Endothelial cell (in vitro differentiated cells): ENCODE measurements at regions not wholly inside any gene's neighbourhood (a gene's known extent, or its start where the extent isn't known, plus 50 kb on each side); places are given as distances from the start of the nearest gene placed in this dataset.

Source experiments
- DNase-seq: peaks from one replicate; pipeline ENCODE4 v3.0.0; 2021; ENCODE audit warnings: low spot score
- H3K27ac Mint-ChIP-seq: one replicate; pipeline ENCODE4 v1.8.0; 2021; ENCODE audit warnings: mixed read lengths, inconsistent platforms; ENCODE audit not compliant: unreplicated experiment
- H3K27me3 Mint-ChIP-seq: one replicate; pipeline ENCODE4 v1.8.0; 2021; ENCODE audit warnings: mild to moderate bottlenecking, moderate library complexity, mixed read lengths, inconsistent platforms; ENCODE audit not compliant: unreplicated experiment
- H3K36me3 Mint-ChIP-seq: one replicate; pipeline ENCODE4 v1.8.0; 2021; ENCODE audit warnings: mild to moderate bottlenecking, low read depth, mixed read lengths, inconsistent platforms; ENCODE audit not compliant: unreplicated experiment
- H3K4me1 Mint-ChIP-seq: one replicate; pipeline ENCODE4 v1.8.0; 2021; ENCODE audit warnings: mild to moderate bottlenecking, mixed read lengths, inconsistent platforms; ENCODE audit not compliant: unreplicated experiment
- H3K4me3 Mint-ChIP-seq: one replicate; pipeline ENCODE4 v1.8.0; 2021; ENCODE audit warnings: mild to moderate bottlenecking, mixed read lengths, inconsistent platforms; ENCODE audit not compliant: unreplicated experiment
- H3K9me3 Mint-ChIP-seq: one replicate; pipeline ENCODE4 v1.8.0; 2021; ENCODE audit warnings: mixed read lengths, inconsistent platforms; ENCODE audit not compliant: unreplicated experiment
- TF ChIP-seq, protein P1 (sequence below): fragments of 200-600 bp; sonication (generic); IDR thresholded peaks from one replicate; pipeline ENCODE4 v1.5.0; 2021; ENCODE audit warnings: antibody characterized with exemption; ENCODE audit not compliant: unreplicated experiment

GRCh38 chr12:91594715-91595114 lies 412.1 kb upstream of the DCN start:
- Mint-ChIP-seq H3K27me3 (no peaks in the 10 kb centered on the region), H3K27ac (no peak overlapping the region), H3K4me1 (no peaks in the 10 kb centered on the region), H3K4me3 (no peak overlapping the region), H3K36me3 (no peaks in the 10 kb centered on the region), H3K9me3 (no peaks in the 10 kb centered on the region)
- DNase-seq: no peak
- TF ChIP-seq, protein P1, sequence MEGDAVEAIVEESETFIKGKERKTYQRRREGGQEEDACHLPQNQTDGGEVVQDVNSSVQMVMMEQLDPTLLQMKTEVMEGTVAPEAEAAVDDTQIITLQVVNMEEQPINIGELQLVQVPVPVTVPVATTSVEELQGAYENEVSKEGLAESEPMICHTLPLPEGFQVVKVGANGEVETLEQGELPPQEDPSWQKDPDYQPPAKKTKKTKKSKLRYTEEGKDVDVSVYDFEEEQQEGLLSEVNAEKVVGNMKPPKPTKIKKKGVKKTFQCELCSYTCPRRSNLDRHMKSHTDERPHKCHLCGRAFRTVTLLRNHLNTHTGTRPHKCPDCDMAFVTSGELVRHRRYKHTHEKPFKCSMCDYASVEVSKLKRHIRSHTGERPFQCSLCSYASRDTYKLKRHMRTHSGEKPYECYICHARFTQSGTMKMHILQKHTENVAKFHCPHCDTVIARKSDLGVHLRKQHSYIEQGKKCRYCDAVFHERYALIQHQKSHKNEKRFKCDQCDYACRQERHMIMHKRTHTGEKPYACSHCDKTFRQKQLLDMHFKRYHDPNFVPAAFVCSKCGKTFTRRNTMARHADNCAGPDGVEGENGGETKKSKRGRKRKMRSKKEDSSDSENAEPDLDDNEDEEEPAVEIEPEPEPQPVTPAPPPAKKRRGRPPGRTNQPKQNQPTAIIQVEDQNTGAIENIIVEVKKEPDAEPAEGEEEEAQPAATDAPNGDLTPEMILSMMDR: no peak

DNA sequence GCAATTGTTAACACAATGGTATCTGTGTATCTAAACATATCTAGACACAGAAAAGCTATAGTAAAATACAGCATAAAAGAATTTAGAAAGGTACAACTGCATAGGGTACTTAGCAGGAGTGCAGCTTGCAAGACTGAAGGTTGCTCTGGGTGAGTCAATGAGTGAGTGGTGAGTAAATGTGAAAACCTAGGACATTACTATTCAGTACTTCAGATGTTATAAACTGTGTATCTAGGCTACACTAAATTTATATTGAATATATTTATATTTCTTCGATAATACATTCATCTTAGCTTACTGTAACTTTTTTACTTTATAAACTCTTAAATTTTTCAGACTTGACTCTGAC lies 409.0 kb upstream of the DCN start:
- TF ChIP-seq, protein P1: no peak
- H3K27ac Mint-ChIP-seq: no peak overlapping the region
- H3K4me3 Mint-ChIP-seq: no peak overlapping the region
- H3K36me3 Mint-ChIP-seq: no peaks in the 10 kb centered on the region
- DNase-seq: no peak
- H3K27me3 Mint-ChIP-seq: no peaks in the 10 kb centered on the region
- H3K9me3 Mint-ChIP-seq: no peaks in the 10 kb centered on the region
- no peaks in the 10 kb centered on the region for H3K4me1 Mint-ChIP-seq

- Mint-ChIP-seq H3K27me3 (no peaks in the 10 kb centered on the region), H3K4me3 (no peak overlapping the region), H3K9me3 (no peaks in the 10 kb centered on the region), H3K36me3 (no peaks in the 10 kb centered on the region), H3K27ac (no peak overlapping the region), H3K4me1 (no peaks in the 10 kb centered on the region)
- DNase-seq: no peak
- TF ChIP-seq, protein P1: no peak
Measured at GRCh38 chr12:91590966-91591638, 408.5 kb upstream of the DCN start.

DNA sequence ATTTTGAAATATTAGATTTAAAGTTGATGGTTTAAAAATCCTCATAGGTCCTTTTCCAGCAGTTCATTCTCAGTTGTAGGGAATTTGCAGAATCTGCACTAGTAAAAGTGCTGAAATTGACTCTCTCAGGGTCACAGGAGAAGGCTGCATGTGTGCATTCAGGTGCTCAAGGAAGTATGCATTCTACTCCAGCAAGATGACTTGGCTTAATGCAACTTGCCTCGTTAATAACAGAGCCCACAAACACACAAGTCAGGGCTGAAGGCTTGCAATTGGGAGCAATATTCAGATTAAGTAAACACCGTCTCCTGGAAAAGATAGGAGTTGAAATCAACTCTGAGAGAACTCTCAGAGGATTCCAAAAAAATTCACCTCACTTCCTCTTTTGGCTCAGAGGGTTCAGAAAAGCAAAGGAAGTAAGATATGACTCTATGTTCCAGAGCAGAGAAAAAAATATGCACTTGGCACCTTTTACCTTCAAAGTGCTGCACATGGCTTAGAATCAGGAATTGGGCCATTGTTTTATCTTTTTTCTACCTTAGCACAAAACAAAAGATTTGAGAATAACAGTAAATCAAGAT lies 406.3 kb upstream of the DCN start:
- DNase-seq: no peak
- TF ChIP-seq, protein P1: no peak
- no peaks in the 10 kb centered on the region for H3K27me3 Mint-ChIP-seq
- H3K36me3 Mint-ChIP-seq: no peaks in the 10 kb centered on the region
- no peaks in the 10 kb centered on the region for H3K4me1 Mint-ChIP-seq
- no peak overlapping the region for H3K27ac Mint-ChIP-seq
- no peak overlapping the region for H3K4me3 Mint-ChIP-seq
- H3K9me3 Mint-ChIP-seq: no peaks in the 10 kb centered on the region

DNA sequence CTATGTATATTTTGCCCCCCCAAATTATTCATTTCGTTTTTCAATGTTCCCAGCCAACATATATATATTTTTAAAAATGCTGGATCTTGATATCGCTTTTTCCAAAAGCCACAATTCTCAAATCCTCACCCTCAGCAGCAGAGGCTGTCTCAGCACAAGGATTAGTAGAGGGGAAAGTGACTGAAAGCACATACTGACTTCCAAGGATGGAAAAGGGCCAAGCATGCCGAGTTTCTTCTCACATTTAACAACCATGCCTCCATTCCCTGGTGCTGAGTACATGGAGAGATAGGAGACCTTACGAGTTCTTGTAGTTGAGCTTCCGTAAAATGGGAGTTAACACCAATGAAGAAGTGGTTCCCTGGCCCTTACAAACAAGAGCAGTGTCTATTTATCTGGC lies 403.4 kb upstream of the DCN start:
- TF ChIP-seq, protein P1: no peak
- no peaks in the 10 kb centered on the region for H3K27me3 Mint-ChIP-seq
- no peaks in the 10 kb centered on the region for H3K4me1 Mint-ChIP-seq
- no peak overlapping the region for H3K27ac Mint-ChIP-seq
- no peak overlapping the region for H3K4me3 Mint-ChIP-seq
- no peak for DNase-seq
- H3K36me3 Mint-ChIP-seq: no peaks in the 10 kb centered on the region
- H3K9me3 Mint-ChIP-seq: no peaks in the 10 kb centered on the region
